Activated T-cell treated with anti-CD3 and anti-CD28 coated beads, Interleukin-2, amount 50 U/mL, for 72 hours (primary cell): ENCODE measurements at regions not wholly inside any gene's neighbourhood (a gene's known extent, or its start where the extent isn't known, plus 50 kb on each side); places are given as distances from the start of the nearest gene placed in this dataset.

Experiments
- ATAC-seq, 2 donors: fragments of 150-1000 bp; cut with Tn5 transposase; replicated peaks in 1 of 2; 2 replicates each; pipeline ENCODE4 v1.10.0; 2021; ENCODE audit warnings: moderate library complexity in 2 of 2, mild to moderate bottlenecking in 1 of 2
- DNase-seq, 2 donors: peaks; one replicate each; pipeline ENCODE4 v3.0.0; 2021 to 2022; ENCODE audit warnings: mixed read lengths in 1 of 2
- H3K27ac Mint-ChIP-seq: one replicate; pipeline ENCODE4 v1.8.0; 2022; ENCODE audit warnings: mild to moderate bottlenecking, moderate library complexity, mixed read lengths
- H3K27me3 Mint-ChIP-seq: one replicate; pipeline ENCODE4 v1.8.0; 2022; ENCODE audit warnings: low read depth, mixed read lengths
- H3K36me3 Mint-ChIP-seq, 2 donors: one replicate each; pipeline ENCODE4 v1.8.0; 2022; ENCODE audit warnings: mixed read lengths in 2 of 2, mild to moderate bottlenecking in 1 of 2; ENCODE audit not compliant: insufficient read depth in 2 of 2
- H3K4me1 Mint-ChIP-seq: one replicate; pipeline ENCODE4 v1.8.0; 2022; ENCODE audit warnings: low read depth, mixed read lengths
- H3K4me3 Mint-ChIP-seq, 2 donors: one replicate each; pipeline ENCODE4 v1.8.0; 2022; ENCODE audit warnings: mild to moderate bottlenecking in 2 of 2, mixed read lengths in 2 of 2, moderate library complexity in 2 of 2
- H3K9me3 Mint-ChIP-seq, 2 donors: one replicate each; pipeline ENCODE4 v1.8.0; 2022; ENCODE audit warnings: mixed read lengths in 2 of 2

DNA sequence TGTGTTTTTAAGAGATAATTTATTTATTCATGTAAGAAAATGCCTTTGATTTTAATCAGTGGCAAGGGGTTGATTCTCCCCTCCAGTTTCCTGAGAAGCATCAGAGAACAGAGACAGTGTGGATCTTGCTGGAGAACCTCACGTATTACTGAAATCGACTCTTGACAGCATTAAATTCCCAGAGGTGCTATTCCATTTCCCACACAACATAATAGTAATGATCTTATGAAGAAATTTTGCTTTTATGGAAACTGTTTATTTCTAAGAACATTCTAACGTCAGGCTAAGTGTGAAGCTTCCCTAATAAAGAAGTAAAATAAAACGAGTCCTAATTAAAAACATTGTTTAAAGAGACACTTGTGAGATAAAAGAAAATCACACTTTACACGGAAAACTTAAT is 293.1 kb upstream of the NRP1 start:
- H3K4me3 Mint-ChIP-seq = no peak overlapping the region
- H3K36me3 Mint-ChIP-seq = no peaks in the 10 kb centered on the region
- no peak for DNase-seq
- ATAC-seq = no peak
- H3K27me3 Mint-ChIP-seq = peaks cover 25% of the 10 kb centered on the region
- peaks cover 0 to 4% of the 10 kb centered on the region in 2 donors for H3K9me3 Mint-ChIP-seq
- H3K4me1 Mint-ChIP-seq = no peaks in the 10 kb centered on the region
- H3K27ac Mint-ChIP-seq = no peak overlapping the region

DNA sequence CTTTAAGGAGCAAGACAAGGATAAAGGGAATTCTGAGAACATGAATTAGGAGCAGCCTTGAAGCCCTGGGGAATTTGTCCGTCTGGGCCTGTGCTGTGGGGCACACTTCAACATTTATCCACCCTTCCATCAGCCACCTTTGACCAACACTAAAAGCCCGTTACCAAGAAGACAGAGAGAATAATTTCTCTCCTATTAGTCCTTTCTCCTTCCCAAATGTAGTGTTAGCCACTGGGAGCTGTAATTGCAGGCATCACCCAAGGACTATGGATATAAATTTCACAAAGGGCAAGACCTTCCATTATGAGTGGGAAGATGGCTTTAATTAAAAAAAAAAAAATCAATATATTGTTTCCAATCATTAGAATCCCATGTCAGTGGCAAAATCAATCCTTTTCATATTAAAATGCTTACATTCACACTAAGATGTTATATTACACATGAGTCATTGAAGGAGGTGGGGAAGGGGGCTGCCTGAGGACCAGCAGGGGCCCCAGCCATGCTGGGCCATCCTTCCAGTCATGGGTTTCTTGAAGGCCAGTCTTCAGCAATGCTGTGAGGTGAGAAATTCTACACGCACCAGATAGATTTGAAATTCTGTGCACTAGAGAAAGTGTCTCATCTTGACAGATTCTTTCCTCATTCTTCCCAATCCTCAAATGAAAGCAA is 292.5 kb upstream of the NRP1 start:
- Mint-ChIP-seq H3K27me3 (peaks cover 25% of the 10 kb centered on the region), H3K36me3 (no peaks in the 10 kb centered on the region), H3K27ac (no peak overlapping the region), H3K4me3 (no peak overlapping the region), H3K4me1 (no peaks in the 10 kb centered on the region), H3K9me3 (peaks cover 0 to 4% of the 10 kb centered on the region in 2 donors)
- ATAC-seq (no peak), DNase-seq (no peak)

DNA sequence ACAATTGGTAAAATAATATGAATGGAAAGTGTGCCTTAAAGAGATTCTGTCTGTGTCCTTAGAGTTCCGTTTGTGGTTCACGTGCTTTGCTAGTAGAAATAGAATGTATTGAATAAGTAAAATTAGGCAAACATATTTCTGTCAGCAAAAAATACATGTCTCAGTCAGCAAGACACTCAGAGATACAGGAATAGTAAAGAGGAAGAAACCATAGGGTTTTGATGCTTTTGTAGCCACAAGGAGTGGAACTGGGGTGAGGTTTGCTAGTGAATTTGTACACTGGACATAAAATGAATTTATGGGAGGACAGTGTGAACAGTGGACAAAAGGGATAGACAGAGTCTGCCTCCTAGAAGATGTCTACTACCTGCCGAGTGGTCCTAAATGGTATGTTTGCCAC is 289.2 kb upstream of the NRP1 start:
- Mint-ChIP-seq H3K4me3 (no peak overlapping the region), H3K9me3 (peaks cover 3 to 4% of the 10 kb centered on the region in 2 donors), H3K27ac (no peak overlapping the region), H3K4me1 (no peaks in the 10 kb centered on the region), H3K27me3 (peaks cover 15% of the 10 kb centered on the region), H3K36me3 (no peaks in the 10 kb centered on the region)
- DNase-seq (no peak), ATAC-seq (no peak)

DNA sequence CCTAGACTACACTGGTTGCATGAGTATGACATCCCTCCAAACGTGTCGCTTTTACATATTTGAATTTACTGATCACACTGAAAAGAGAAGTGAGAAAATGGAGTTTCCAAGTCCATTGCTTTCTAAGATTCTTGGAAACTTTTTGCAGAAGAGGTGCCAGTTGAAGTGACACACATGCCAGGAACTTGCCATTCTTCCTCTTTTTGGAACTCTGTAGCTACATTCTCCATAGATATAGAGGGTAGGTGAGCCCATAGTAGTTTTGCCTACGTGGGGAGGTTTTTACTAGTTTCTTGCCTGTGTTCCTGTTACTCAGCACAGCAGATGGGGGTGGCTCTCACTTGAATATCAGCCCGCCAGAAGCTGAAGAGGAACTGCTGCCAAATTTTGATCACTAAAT is 286.6 kb upstream of the NRP1 start:
- no peak overlapping the region for H3K4me3 Mint-ChIP-seq
- peaks cover 18% of the 10 kb centered on the region for H3K27me3 Mint-ChIP-seq
- H3K4me1 Mint-ChIP-seq = no peaks in the 10 kb centered on the region
- H3K9me3 Mint-ChIP-seq = peaks cover 3% of the 10 kb centered on the region in 2 donors
- H3K36me3 Mint-ChIP-seq = no peaks in the 10 kb centered on the region
- ATAC-seq = no peak
- no peak overlapping the region for H3K27ac Mint-ChIP-seq
- no peak for DNase-seq

DNA sequence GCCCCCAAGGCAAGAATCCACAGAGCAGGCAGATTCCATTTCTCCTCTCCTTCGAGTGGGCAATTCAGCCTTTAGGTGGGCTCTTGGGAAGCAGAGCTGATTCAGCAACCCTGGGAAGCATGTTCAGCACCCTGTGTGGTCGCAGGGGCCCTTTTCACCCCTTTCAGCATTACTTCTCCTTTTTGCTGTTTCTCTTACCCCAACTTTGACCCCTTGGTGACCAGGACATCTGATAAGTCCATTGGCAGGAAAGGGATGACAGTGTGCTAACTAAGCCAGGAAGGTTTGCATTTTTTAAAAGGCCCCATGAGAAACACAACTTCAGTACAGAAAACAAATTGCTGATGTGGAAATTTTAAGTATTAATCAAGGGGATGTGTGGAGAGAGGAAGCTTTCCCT is 283.7 kb upstream of the NRP1 start:
- Mint-ChIP-seq H3K4me1 (no peaks in the 10 kb centered on the region), H3K9me3 (peaks cover 6% of the 10 kb centered on the region in 2 donors), H3K27me3 (peaks cover 14% of the 10 kb centered on the region), H3K27ac (no peak overlapping the region), H3K4me3 (no peak overlapping the region), H3K36me3 (no peaks in the 10 kb centered on the region)
- DNase-seq (no peak), ATAC-seq (no peak)

DNA sequence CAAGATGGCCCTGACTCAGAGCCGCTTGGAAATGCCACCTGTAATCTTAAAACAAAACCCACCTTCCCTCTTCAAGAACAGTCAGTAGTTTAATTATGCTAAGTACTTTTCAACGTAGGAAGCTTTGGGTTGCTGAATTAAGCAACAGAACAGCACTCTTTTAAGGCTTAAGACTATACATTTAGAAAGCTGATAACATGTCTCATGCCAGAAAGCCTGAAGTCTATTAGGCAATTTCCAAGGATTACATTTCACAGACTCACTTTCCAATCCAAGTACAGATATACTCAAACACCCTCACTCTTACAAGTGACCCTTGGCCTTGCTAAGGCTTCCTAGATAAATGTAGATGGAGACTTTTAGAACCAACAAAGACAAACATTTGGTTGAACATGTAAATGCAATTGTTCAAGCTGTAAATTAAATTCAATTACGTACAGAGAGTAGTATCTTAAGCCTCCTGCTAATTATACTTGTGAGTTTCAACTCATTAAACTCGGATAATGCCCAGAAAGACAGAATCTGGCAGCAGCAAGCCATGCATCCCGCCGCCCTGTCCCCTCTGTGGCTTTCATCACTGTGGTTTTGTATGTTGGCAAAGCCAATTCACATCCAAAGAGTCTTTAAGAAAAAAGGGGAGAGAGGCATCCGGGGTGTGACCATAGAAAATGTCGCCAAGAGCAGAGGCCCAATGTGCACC is 283.1 kb upstream of the NRP1 start:
- peaks cover 9% of the 10 kb centered on the region for H3K27me3 Mint-ChIP-seq
- H3K9me3 Mint-ChIP-seq = peaks cover 6 to 11% of the 10 kb centered on the region in 2 donors
- H3K4me1 Mint-ChIP-seq = no peaks in the 10 kb centered on the region
- no peak overlapping the region for H3K4me3 Mint-ChIP-seq
- ATAC-seq (no peak), DNase-seq (no peak)
- peaks cover 0 to 4% of the 10 kb centered on the region in 2 donors for H3K36me3 Mint-ChIP-seq
- H3K27ac Mint-ChIP-seq = no peak overlapping the region

DNA sequence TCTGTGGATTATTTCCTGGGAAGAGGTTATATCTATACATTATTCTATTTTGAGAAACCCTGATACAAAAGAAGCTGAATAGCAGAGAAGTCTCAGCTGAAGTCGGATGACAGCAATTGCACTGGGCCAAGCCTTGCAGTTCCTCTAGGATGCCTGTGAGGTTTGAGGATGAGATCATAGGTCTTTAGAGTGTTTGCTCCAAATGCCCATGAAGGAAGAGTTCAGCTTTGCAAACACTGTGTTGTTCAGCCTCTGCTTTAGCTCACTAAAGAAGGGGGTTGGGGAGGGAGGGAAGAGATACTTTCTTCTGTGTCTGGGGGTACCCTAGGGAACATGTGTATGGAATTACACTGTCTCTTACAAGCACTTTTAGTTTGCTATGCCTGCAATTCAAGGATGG is 282.5 kb upstream of the NRP1 start:
- H3K27me3 Mint-ChIP-seq = peaks cover 9% of the 10 kb centered on the region
- no peak overlapping the region for H3K27ac Mint-ChIP-seq
- H3K4me3 Mint-ChIP-seq = no peak overlapping the region
- H3K9me3 Mint-ChIP-seq = peaks cover 6 to 11% of the 10 kb centered on the region in 2 donors
- no peaks in the 10 kb centered on the region for H3K4me1 Mint-ChIP-seq
- ATAC-seq = no peak
- peaks cover 0 to 4% of the 10 kb centered on the region in 2 donors for H3K36me3 Mint-ChIP-seq
- no peak for DNase-seq

DNA sequence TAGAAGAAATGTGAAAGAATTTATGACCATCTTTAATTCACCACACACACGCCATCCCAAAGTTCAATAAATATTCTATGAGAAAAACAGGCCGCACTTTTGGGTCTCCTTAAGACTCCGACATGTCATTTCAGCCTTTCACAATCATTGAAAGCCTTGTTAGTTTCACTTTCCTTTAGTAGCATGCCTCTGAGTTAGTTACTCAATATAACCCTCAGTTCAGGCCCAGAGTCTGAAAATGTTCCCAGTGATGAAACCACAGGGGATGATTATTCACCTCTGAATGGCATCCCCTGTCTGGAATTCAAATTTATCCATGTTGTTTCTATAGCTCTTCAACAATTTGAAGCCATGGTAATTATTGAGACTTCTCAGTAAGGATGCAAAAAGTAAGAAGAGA is 278.1 kb upstream of the NRP1 start:
- Mint-ChIP-seq H3K27me3 (peaks cover 9% of the 10 kb centered on the region), H3K9me3 (peaks cover 6 to 9% of the 10 kb centered on the region in 2 donors), H3K4me3 (peak overlapping the region in 1 of 2 donors; percentile 19), H3K4me1 (no peaks in the 10 kb centered on the region), H3K27ac (peak overlapping the region; percentile 31), H3K36me3 (peaks cover 4% of the 10 kb centered on the region in 2 donors)
- peak; percentile 31 to 77 for ATAC-seq
- no peak for DNase-seq

DNA sequence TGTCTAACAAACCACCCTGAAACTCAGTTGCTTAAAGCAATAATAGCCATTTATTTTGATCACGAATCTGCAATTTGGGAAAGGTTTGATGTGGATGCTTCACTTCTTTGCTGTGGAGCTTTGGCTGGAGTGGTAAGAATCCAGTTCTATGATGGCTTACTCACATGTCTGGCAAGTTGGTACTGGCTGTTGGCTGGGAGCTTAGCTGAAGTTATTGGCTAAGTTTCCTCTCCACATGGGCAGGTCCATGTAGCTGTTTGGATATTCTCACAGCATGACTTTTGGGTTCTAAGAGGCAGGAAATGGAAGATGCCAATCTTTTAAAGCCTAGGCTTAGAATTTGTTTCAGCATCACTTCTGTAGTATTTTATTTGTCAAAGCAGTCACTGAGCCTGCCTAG is 277.6 kb upstream of the NRP1 start:
- no peak overlapping the region for H3K27ac Mint-ChIP-seq
- peaks cover 10% of the 10 kb centered on the region for H3K27me3 Mint-ChIP-seq

DNA sequence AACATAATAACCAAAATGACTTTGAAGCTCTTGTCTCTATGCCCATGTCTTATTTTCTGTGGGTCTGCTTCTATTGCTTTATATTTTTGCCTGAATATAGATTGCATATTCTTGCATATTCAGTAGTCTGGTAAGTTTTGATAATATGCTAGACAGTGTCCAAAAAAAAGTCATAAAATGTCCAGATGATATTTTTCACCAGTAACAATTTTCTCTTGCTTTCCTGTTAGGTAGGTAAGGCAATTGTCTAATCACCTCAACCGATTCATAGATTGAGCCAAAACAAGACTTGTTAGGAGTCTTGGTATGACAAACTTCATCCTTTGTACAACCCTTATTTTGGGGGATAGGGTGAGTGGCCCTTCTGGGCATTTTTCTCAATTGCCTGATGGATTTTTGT is 277.0 kb upstream of the NRP1 start:
- H3K4me3 Mint-ChIP-seq = no peak overlapping the region
- DNase-seq (no peak), ATAC-seq (no peak)
- peaks cover 4% of the 10 kb centered on the region in 2 donors for H3K36me3 Mint-ChIP-seq
- H3K27ac Mint-ChIP-seq = no peak overlapping the region
- H3K4me1 Mint-ChIP-seq = no peaks in the 10 kb centered on the region
- peaks cover 8 to 9% of the 10 kb centered on the region in 2 donors for H3K9me3 Mint-ChIP-seq
- peaks cover 13% of the 10 kb centered on the region for H3K27me3 Mint-ChIP-seq

More for the DNA sequence above, 277.6 kb upstream of the NRP1 start:
- peak overlapping the region in 1 of 2 donors; percentile 19 for H3K4me3 Mint-ChIP-seq
- peaks cover 6 to 9% of the 10 kb centered on the region in 2 donors for H3K9me3 Mint-ChIP-seq
- H3K36me3 Mint-ChIP-seq = peaks cover 4% of the 10 kb centered on the region in 2 donors
- H3K4me1 Mint-ChIP-seq = no peaks in the 10 kb centered on the region
- DNase-seq (no peak), ATAC-seq (no peak)

DNA sequence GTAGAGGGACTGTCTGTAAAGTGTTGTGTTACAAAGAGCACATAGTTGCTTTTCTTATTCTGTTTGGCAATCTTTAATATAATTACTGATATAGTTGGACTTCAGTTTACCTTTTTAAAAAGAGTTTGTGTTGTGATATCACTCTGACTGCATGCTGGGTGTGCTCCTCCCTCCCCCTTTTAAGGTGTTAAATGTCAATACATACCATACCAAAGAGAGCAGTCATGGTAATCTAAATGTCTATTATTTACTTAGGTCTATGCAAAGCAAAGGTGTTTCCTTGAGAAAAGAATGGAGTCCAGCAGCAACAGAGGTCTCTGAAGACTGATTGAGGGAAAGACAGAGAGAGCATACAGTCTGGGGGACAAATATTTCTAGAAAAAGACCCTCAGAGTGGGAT is 275.1 kb upstream of the NRP1 start:
- no peak overlapping the region for H3K4me3 Mint-ChIP-seq
- ATAC-seq (no peak), DNase-seq (no peak)
- peaks cover 4% of the 10 kb centered on the region in 2 donors for H3K36me3 Mint-ChIP-seq
- H3K27ac Mint-ChIP-seq = no peak overlapping the region
- no peaks in the 10 kb centered on the region for H3K4me1 Mint-ChIP-seq
- peaks cover 6% of the 10 kb centered on the region for H3K27me3 Mint-ChIP-seq
- H3K9me3 Mint-ChIP-seq = peaks cover 8 to 9% of the 10 kb centered on the region in 2 donors

DNA sequence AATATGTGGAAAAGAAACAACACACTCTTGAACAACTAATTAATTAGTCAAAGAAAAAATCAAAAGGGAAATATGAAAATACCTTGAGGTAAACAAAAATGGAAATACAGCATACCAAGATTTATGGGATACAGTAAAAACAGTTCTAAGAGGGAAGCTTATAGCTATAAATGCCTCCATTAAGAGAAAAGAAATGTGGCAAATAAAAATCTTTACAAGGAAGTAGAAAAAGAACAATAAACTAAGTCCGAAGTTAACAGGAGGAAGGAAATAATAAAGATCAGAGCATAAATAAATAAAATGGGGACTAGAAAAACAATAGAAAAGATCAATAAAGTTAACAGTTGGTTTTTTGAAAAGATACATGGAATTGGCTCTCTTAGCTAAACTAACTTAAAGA is 267.8 kb upstream of the NRP1 start:
- no peak for DNase-seq
- no peaks in the 10 kb centered on the region for H3K4me1 Mint-ChIP-seq
- peaks cover 6% of the 10 kb centered on the region for H3K27me3 Mint-ChIP-seq
- H3K27ac Mint-ChIP-seq = no peak overlapping the region
- no peak for ATAC-seq
- H3K4me3 Mint-ChIP-seq = no peak overlapping the region
- peaks cover 4 to 5% of the 10 kb centered on the region in 2 donors for H3K9me3 Mint-ChIP-seq
- H3K36me3 Mint-ChIP-seq = peaks cover 2 to 5% of the 10 kb centered on the region in 2 donors

DNA sequence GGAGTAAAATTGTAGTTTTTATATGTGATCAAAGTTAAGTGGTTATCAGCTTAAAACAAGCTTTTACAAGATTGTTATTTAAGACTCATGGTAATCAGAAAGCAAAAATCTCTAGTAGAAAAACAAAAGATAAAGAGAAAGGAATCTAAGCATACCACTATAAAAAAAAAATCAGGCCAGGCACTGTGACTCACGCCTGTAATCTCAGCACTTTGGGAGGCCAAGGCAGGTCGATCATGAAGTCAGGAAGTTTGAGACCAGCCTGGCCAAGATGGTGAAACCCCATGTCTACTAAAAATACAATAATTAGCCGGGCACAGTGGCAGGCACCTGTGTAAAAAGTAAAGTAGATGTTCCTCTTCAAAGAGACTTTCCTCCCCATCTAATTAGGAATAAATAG is 265.9 kb upstream of the NRP1 start:
- Mint-ChIP-seq H3K4me1 (no peaks in the 10 kb centered on the region), H3K27ac (no peak overlapping the region), H3K4me3 (no peak overlapping the region), H3K9me3 (peaks cover 3 to 4% of the 10 kb centered on the region in 2 donors), H3K27me3 (peaks cover under 1% of the 10 kb centered on the region), H3K36me3 (peaks cover 2 to 5% of the 10 kb centered on the region in 2 donors)
- DNase-seq = no peak
- no peak for ATAC-seq
